Stimulated activated CD8-positive, alpha-beta memory T cell treated with anti-CD3 and anti-CD28 coated beads, Interleukin-7, amount 100 ng/mL, for 48 hours (primary cell): ENCODE measurements at regions not wholly inside any gene's neighbourhood (a gene's known extent, or its start where the extent isn't known, plus 50 kb on each side); places are given as distances from the start of the nearest gene placed in this dataset.
"Not testable (repeated sequence)": the region's sequence is repeated elsewhere in the genome, so short reads cannot be mapped to it uniquely, and the experiment has no call there.

ENCODE experiments used
- DNase-seq, 2 donors: peaks; one replicate each; pipeline ENCODE4 v3.0.0-alpha.2; 2020; ENCODE audit warnings: low read depth in 1 of 2; ENCODE audit errors: extremely low read depth in 1 of 2

DNA sequence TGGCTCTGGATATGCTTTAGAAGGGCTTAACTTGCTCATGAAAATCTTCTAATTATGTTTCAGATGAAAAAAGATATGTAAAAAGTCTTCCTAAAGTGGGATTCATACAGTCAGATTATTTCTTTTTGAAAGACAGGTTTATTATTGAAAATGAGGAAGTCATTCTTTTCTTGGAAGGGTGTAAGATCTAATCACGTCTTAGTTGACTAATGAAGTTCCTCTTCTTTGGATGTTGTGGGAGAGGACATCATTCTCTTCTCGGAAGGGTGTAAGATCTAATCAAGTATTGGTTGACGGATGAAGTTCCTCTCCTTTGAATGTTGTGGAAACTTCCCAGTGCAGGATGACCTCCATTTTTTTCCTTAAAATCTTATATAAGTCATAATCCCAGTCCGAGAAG lies 74.9 kb downstream of the ALG10 start:
- no peak for DNase-seq

DNA sequence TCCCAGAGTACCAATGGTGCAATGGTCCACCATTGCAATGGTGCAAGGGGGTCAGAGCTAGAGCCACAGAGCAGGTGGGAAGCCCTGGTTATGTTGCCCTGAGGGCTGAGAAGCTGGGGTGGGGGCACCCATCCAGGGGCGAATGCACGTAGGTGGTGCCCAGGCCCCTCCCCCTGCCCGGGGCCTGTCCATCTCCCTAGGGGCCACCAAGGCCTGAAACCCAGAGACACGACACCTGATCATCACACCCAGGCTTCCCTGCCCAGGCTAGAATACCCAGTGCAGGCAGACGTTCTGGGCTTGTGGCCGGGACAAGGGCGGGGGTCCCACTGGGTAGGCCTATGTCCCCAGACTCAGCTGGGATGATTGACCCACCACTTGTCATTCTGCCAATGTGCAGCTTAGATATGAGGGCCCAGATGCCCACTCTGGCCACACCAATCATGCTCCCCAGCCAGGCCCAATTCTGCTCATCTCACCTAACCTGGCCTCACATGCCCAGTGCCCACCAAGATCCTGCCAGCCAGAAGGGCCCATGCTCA lies 83.2 kb downstream of the ALG10 start:
- DNase-seq = no peak

DNA sequence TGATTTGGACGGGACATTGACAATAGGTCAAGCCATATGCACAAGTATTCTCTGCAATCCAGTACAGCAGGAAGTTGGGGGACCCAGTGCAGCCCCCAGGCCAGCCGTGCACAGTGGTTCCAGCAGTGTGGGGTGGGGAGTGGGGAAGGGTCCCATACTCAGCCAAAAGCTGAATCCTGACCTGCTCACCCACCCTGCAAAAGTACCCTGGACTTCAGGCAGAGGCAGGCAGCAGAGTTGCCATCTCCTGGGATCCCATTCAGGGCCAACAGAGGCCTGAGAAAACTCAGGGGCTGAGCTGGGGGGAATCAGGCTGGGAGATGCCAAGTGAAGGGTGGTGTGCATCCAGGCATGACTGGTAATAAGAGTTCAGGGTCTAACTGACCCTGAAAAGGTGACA lies 83.9 kb downstream of the ALG10 start:
- DNase-seq = no peak

DNA sequence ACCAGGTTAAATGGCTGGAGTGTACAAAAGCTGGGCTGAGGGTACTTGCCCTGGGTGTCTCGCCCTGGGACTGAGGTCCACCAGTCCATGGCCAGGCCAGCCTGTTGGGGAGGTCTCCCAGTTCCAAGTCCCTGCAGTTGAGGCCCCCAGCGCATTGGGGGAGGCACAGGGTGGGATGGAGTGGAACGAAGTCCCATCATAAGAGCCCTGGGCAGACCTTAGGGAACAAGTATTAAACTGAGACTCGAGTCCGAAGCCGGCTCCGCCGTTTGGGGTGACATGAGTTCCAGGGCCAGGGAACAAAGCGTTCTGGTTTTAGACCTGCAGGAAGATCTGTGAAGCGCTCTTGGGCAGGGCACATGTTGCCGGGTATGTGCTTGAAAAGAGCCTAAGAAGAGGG lies 84.7 kb downstream of the ALG10 start:
- no peak for DNase-seq

DNA sequence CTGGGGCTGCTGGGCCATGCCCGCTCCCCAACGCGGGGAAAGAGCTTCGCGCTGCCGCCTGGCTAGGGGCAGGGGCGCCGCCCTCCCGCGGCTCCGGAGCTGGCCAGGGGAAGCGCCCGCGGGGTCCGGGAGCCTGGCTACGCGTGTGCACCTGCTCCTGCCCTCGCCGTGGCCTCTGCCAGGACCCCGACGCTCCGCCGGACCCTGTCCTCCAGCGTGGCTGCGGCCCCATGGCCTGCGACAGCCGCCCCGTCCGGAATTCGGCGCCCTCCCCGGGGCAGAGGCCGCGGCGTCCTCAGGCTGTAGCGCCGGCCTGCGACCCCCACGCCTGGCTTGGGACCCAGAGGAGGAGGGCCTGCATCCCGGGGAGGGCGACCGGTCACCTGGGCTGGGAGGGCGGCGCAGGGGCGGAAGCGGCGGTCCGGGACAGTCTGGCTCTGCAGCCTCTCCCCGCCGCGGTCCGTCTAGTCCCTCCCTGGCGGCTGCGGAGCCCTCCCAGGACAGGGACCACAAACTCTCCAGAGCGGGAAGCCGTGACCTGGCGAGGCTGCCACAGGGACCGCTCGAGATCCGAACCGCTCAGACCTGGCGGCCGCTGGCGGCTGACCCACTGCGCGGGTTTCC lies 85.6 kb downstream of the ALG10 start:
- no peak for DNase-seq

DNA sequence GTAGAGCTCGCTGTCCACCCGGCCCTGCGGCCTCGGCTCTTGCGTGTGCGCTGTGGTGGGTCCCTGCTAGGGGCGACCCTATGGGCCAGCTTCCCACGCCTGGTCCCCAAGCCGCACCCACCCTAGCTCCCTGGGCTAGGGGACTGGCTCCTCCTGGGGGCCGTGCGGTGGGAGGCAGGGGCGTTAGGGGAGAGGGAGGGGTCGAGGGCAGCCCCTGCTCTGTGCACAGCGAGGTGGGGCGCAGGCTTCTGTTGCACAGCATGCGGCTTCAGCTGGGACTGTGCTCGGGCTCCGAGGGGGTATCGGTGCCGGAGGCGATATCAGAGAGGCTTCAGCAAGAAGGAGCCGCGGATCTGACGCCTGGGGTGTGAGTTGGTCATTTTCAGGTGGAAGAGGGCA lies 86.1 kb downstream of the ALG10 start:
- DNase-seq = no peak

DNA sequence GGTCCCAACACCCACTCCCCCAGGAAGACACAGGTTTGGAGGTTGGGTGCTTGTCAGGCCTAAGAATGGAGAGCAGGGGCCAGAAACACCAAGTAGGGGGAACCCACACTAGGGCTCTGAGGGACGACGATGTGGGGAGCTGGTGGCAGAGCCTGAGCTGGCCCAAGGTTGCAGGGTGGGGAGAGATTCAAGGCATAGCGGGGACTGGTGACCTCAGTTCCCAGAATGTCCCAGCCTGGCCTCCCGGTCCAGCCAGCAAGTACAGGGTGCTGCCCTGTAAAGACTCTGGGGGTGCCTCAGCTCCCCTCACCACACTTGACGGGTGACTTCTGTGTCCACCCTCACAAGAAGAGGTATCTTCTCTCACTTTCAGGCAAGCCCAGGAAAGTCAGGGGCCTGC lies 86.7 kb downstream of the ALG10 start:
- DNase-seq = no peak

DNA sequence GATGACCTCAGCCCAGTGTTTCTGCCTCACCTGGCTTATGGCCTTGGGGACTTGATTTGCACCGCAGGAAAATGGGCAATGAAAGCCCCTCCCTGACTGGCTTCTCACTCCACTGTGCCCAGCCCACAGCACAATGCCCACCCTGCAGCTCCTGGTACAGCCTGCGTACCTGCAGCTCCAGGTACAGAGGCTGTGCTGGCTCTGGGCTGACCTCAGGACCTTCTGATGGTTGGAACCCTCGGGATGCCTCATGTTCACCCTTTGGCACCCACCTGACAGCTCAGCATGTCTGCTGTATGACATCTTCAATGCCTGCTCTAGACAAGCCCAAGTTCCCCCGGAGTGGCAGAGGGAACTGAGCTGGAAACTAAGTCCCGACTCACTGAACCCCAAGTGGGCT lies 87.1 kb downstream of the ALG10 start:
- DNase-seq = no peak

DNA sequence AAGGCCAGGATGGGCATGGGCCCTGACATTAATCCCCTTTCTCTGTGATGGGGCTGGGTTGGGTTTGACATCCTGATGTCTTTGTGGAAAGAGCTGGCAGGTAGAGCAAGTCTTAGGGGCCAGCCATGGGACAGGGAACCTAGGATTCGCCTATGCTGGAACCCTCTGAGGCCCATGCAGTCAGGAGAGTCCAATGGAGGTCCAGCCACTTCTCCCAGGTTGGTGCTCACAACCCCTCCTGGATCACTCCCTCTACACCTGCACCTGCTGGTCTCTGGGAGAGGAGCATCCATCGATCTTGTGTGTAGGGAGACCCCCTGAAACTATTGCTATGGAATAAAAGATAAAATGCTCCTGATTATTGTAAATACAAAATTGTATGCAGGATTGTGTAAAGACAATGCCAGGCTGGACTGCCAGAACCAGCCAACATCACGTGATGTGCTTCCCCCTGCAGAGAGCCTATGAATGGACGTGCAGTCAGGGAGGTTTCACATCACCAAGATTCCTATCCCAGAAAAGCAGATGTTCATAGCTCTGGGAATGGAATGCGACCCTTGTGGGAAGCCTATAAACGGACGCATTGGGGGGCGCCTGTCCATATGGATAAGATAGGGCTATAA lies 87.7 kb downstream of the ALG10 start:
- not testable (repeated sequence) for DNase-seq

DNA sequence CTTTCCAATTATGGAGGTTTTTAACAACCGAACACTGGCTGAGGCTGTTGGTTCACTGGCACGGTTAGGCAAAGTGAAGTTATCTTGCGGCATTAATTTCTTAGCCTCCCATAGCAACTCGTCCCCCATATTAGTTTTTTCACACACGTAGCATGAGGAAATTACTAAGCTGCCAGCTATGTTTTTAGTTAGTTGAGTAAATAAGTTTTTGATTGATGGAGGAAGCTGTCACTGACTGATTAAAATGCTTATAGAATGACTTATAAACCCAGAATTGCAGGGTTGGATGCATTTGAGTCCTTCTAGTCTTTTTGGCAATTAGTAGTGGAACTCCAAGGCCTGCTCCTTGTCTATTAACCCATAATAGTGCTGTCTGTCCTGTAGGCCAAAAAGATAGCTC lies 97.1 kb downstream of the ALG10 start:
- DNase-seq = no peak

DNA sequence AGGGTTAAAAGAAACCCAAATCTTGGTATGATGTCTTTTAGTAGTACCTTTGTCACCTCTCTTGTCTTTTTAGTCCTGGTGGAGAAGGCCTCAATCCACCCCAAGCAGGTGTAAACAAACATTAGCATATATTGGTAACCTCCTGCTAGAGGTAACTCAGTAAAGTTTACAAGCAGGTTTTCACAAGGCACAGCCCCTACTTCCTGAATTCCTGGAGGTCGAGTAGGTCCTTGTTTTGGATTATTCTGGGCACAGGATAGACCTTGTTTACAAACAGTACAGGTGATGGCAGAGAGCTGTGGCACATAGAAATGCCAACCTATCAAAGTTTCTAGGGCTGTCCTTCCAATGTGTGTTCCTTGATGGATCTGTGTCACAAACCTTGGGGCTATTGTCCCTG lies 99.1 kb downstream of the ALG10 start:
- DNase-seq = no peak

DNA sequence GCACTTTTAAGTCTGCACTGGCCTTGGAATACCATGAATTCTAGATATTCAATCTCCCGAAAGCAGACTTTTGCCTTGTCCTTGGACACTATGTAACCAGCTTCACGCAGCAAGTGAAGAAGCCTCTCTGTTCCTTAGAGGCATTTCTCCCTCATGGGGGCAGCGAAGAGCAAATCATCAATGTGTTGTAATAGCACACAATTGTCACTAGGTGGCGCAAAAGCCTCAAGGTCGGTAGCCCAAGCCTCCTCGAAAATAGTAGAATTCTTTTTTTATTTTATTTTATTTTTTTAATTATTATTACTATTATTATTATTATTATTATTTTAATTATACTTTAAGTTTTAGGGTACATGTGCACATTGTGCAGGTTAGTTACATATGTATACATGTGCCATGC lies 100.8 kb downstream of the ALG10 start:
- DNase-seq = not testable (repeated sequence)

DNA sequence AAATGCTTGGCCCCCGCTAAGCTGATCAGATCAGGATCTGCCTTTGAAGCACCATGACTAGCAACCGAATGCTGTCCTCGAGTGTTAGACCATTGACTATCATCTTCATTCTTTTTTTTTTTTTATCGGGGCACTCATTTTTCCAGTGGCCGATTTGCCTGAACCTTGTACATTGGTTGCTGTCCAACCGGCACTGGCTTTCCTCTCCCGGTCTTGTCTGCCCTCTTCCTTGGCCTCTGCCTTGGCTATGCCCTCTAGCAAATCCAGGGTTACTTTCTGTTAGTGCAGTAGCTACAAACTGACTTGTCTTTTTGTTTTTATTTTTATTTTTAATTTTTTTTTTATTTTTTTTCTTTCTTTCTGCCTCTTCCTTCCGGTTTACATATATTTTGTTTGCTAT lies 102.3 kb downstream of the ALG10 start:
- DNase-seq = no peak

DNA sequence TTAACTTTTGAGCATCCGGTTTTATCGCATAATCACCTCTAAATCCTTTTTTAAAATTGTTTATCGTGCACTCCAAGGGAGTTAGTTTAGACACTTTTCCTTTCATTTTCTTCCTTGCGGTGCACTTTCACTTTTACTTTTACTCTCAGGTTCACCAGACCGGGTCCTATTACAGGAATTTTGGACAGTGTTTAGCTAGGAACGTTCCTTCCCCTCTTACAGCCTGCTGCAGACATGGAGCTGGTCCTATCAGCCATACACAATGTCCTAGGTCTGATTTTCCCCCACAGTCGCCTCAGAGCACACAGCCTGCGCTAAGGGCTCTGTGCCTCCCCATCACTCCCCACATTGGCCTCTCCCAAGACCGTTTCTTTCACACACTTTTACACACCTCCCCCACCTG lies 103.9 kb downstream of the ALG10 start:
- no peak for DNase-seq

DNA sequence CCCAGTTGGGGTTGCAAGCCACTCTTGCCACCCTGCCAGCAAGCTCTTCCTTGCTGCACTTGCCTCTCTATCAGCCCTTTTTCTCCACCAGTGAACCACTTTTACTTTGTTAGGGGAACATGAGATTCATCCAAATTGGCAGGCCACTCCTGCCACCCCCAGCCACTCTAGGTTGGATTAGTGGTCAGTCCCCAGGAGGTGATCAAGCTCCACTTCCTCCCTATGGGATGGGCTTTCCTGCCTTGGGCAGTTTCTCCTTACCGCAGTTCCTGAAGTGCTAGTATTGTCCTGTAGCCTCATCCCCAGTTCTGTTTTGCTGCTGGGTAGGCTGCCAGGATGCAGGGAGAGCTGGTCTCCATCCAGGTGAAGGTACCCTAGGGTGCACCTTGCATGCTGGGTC lies 104.5 kb downstream of the ALG10 start:
- no peak for DNase-seq

DNA sequence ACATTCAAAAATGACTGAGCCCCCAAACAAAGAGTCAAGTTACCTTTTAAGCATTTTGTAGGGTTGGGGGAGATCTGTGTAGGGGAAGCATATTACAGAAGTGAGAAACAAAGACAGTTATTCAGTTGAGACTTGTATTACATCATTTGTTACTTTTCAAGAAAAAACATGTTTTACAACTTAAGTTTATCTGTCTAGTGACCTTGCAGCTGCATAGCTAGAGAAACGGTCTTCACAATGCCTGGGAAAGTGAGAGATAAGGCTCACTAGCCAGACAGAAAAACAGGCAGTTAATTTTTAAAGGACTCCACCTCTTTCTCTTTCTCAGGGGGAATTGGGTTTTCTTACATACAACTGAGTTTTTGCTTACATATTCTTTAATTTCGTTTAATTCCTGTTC lies 105.1 kb downstream of the ALG10 start:
- not testable (repeated sequence) for DNase-seq

DNA sequence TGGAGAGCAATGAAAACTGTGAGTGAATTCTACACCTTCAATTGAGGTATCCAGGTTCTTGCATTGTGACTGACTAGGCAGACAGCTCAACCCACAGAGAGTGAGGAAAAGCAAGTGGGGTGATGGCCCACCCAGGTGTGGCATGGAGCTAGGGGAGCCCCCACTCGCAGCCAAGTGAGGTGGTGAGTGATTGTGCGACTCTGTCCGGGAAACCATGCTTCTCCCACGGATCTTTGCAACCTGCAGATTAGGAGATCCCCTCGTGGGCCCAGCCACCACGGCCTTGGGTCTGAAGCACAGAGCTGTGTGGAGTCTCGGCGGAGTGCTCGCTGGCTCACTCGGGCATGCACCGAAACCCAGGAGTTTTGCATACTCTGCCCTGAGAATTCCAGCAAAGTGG lies 120.1 kb downstream of the ALG10 start:
- DNase-seq = no peak

DNA sequence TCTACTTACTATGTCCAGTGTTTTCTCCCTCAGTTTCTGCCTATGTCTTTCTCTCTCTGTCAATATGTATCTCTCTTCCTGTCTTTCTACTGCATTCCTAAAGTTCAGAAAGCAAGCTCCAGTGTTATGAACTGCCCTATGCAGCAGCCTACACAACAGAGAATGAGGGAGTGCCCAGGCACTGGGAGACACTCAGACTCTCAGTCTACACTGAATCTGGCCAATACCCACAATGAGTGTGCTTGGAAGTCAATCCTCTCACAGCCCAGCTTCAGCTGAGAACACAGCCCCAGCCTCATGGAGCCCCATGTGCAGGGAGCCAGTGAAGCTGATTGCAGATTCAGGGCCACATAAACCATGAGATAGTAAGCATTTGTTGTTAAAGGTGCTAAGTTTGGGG lies 128.7 kb downstream of the ALG10 start:
- no peak for DNase-seq

DNA sequence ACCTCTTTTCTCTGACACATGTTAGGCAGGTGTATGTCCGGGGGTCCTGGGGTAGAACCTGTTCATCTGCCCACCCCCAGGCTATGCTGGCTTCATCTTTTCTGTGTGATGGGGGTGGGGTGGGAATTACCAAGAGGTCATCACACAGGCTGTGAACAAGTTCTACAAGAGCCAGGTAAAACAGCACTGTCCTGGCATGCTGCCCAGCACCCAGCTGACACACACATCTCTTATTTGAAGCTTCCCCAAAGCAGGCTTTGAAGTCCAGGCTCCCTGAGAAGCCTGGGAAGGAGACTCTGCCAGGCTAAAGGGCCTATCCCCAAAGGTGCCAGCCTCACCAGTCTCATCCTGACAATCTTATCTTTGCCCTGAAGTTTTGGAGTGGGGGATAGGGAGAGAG lies 141.1 kb downstream of the ALG10 start:
- DNase-seq = no peak

DNA sequence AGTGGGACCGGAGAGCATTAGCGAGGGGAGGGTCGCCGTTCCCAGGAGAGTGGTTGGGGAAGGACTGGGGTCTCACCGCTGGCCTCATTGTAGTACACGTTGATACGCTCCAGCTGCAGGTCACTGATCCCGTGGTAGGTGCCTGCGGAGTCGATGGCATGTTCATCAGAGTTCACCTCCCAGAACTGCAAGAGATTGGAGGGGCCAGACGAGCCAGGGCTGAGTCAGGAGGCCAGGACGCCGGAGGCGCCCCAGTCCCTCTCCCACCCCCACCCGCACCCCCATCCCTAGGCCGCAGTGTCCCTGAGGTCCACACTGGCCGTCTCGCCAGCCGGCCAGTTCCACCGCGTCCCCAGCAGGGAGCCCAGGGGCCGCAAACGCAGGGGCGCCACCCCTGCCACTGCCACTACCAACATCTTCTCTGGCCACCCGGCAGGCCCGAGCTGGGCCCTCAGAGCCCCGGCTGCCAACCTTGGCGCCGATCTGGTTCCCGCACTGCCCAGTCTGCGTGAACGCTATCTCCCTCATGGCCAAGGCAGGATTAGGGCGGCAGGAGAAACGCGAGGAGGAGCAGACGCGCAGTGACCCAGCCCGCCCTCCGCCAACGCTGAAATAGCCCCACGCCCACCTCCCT lies 144.2 kb downstream of the ALG10 start:
- no peak for DNase-seq

DNA sequence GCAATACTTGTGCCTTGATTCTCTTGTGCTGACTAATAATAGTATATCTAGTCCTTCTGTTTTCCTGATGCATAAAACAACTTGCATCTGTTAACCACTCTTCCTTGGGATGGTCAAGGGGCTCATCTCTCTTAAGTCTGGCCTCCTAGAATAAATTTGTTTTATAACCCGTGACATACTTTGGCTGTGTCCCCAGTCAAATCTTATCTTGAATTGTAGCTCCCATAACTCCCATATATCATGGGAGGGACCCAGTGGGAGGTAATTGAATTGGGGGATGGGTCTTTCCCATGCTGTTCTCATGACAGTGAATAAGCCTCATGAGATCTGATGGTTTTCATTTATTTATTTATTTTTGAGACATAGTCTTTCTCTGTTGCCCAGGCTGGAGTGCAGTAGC lies 146.2 kb downstream of the ALG10 start:
- DNase-seq = not testable (repeated sequence)

DNA sequence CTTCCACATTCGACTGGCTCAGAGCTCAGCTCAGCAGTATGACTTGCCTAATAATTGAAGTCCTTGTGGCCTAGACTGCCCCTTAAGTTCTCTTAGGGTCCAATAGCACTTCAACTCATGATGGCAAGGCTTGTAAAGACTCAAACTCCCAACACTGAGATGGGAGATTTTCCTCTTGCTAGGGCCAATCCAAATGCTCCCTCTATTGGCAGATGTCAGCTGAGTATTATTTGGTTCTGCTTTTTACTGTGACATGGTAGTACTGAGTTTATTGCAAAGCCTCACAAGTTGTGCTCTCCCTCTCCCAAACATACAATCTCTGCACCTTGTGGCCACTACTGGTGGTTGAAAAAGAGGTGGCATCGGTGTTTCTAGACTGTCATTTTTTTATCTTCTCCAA lies 164.2 kb downstream of the ALG10 start:
- DNase-seq = no peak
